DND-41 (cell line): ENCODE measurements at regions not wholly inside any gene's neighbourhood (a gene's known extent, or its start where the extent isn't known, plus 50 kb on each side); places are given as distances from the start of the nearest gene placed in this dataset.

Experiments
- ATAC-seq: fragments of 200-7000 bp; cut with Tn5 transposase; 3 replicates; pipeline ENCODE4 v1.9.1; 2021; ENCODE audit warnings: low read depth; ENCODE audit not compliant: insufficient read depth
- DNase-seq: peaks from one replicate; pipeline ENCODE4 v3.0.0-alpha.2; 2020
- H2AFZ ChIP-seq: 2 replicates; pipeline ENCODE4 v1.6.0; 2012; ENCODE audit warnings: low read depth, low read length
- H3K27ac ChIP-seq: 2 replicates; pipeline ENCODE4 v1.5.1; 2012; ENCODE audit warnings: low read length, inconsistent platforms
- H3K27me3 ChIP-seq: fragments of 200-600 bp; sonication (generic); 2 replicates; pipeline ENCODE4 v1.6.0; 2012; ENCODE audit warnings: low read length, mild to moderate bottlenecking, inconsistent platforms; ENCODE audit not compliant: insufficient read depth, poor library complexity
- H3K36me3 ChIP-seq: 2 replicates; pipeline ENCODE4 v1.5.1; 2012; ENCODE audit warnings: low read length, inconsistent platforms; ENCODE audit not compliant: insufficient read depth
- H3K4me1 ChIP-seq: 2 replicates; pipeline ENCODE4 v1.5.1; 2012; ENCODE audit warnings: mild to moderate bottlenecking, low read length; ENCODE audit not compliant: insufficient read depth
- H3K4me2 ChIP-seq: 2 replicates; pipeline ENCODE4 v1.6.0; 2012; ENCODE audit warnings: mild to moderate bottlenecking, moderate library complexity, low read length, inconsistent platforms; ENCODE audit not compliant: insufficient read depth
- H3K4me3 ChIP-seq, 2 experiments: fragments of 200-600 bp in 1 of 2; shearing (Covaris generic) in 1 of 2; 2 replicates each; pipeline ENCODE4 v1.5.1; 2012 to 2016; ENCODE audit warnings: inconsistent platforms in 2 of 2, low read length in 2 of 2, mild to moderate bottlenecking in 2 of 2, low read depth in 1 of 2, moderate library complexity in 1 of 2
- H3K79me2 ChIP-seq: 2 replicates; pipeline ENCODE4 v1.6.0; 2012; ENCODE audit warnings: low read length, inconsistent platforms; ENCODE audit not compliant: insufficient read depth
- H3K9ac ChIP-seq: 2 replicates; pipeline ENCODE4 v1.6.0; 2012; ENCODE audit warnings: low read depth, mild to moderate bottlenecking, inconsistent platforms, low read length, moderate library complexity
- H3K9me3 ChIP-seq: 2 replicates; pipeline ENCODE4 v1.5.1; 2012; ENCODE audit warnings: low read length, moderate library complexity, mild to moderate bottlenecking, inconsistent platforms; ENCODE audit not compliant: insufficient read depth, severe bottlenecking
- H4K20me1 ChIP-seq: 2 replicates; pipeline ENCODE4 v1.6.0; 2012; ENCODE audit warnings: low read length; ENCODE audit not compliant: insufficient read depth
- CTCF ChIP-seq: IDR thresholded peaks from 2 replicates; pipeline ENCODE4 v1.5.1; 2012; ENCODE audit warnings: borderline replicate concordance, low read length, moderate library complexity, mild to moderate bottlenecking; ENCODE audit not compliant: poor library complexity, severe bottlenecking; ENCODE audit errors: extremely low read depth
- EZH2 ChIP-seq: IDR thresholded peaks from 3 replicates; pipeline ENCODE4 v1.6.1; 2012; ENCODE audit warnings: borderline replicate concordance, low read depth, mild to moderate bottlenecking, moderate library complexity, low read length, inconsistent platforms; ENCODE audit not compliant: severe bottlenecking

- no peaks in the 10 kb centered on the region for H4K20me1 ChIP-seq
- ATAC-seq (no peak), DNase-seq (no peak)
Measured at GRCh38 chr2:16413947-16414346, 251.7 kb downstream of the CYRIA start.

GRCh38 chr2:16413285-16413684 lies 252.3 kb downstream of the CYRIA start:
- H2AFZ ChIP-seq = no peak overlapping the region
- H3K79me2 ChIP-seq = no peaks in the 10 kb centered on the region
- TF ChIP-seq CTCF = no peak
- no peak for TF ChIP-seq EZH2
- H3K9me3 ChIP-seq = no peaks in the 10 kb centered on the region
- DNase-seq (no peak), ATAC-seq (no peak)
- H3K36me3 ChIP-seq = no peaks in the 10 kb centered on the region
- no peak overlapping the region for H3K4me3 ChIP-seq
- H3K4me1 ChIP-seq = no peaks in the 10 kb centered on the region
- H3K27me3 ChIP-seq = no peaks in the 10 kb centered on the region
- H3K9ac ChIP-seq = no peak overlapping the region
- no peak overlapping the region for H3K27ac ChIP-seq
- H3K4me2 ChIP-seq = no peak overlapping the region
- H4K20me1 ChIP-seq = no peaks in the 10 kb centered on the region

More at GRCh38 chr2:16413947-16414346, 251.7 kb downstream of the CYRIA start:
- no peaks in the 10 kb centered on the region for H3K79me2 ChIP-seq
- no peaks in the 10 kb centered on the region for H3K9me3 ChIP-seq
- no peak overlapping the region for H3K4me2 ChIP-seq
- TF ChIP-seq CTCF (no peak), EZH2 (no peak)
- H3K4me3 ChIP-seq = no peak overlapping the region
- no peak overlapping the region for H3K9ac ChIP-seq
- H3K27me3 ChIP-seq = no peaks in the 10 kb centered on the region
- no peak overlapping the region for H2AFZ ChIP-seq
- H3K4me1 ChIP-seq = no peaks in the 10 kb centered on the region
- no peaks in the 10 kb centered on the region for H3K36me3 ChIP-seq
- no peak overlapping the region for H3K27ac ChIP-seq

- DNase-seq (no peak), ATAC-seq (no peak)
- H3K4me3 ChIP-seq = no peak overlapping the region
- no peak for TF ChIP-seq EZH2
- no peak overlapping the region for H2AFZ ChIP-seq
- H3K79me2 ChIP-seq = no peaks in the 10 kb centered on the region
- H4K20me1 ChIP-seq = no peaks in the 10 kb centered on the region
- H3K4me2 ChIP-seq = no peak overlapping the region
- no peaks in the 10 kb centered on the region for H3K4me1 ChIP-seq
- H3K9ac ChIP-seq = no peak overlapping the region
- no peak overlapping the region for H3K27ac ChIP-seq
- no peaks in the 10 kb centered on the region for H3K9me3 ChIP-seq
- no peaks in the 10 kb centered on the region for H3K36me3 ChIP-seq
- no peaks in the 10 kb centered on the region for H3K27me3 ChIP-seq
Measured at GRCh38 chr2:16412321-16413030, 253.2 kb downstream of the CYRIA start.

- no peak for ATAC-seq
- TF ChIP-seq EZH2 (no peak), CTCF (no peak)
- H4K20me1 ChIP-seq = no peaks in the 10 kb centered on the region
Measured at GRCh38 chr2:16411788-16412187, 253.8 kb downstream of the CYRIA start.

More at GRCh38 chr2:16411788-16412187, 253.8 kb downstream of the CYRIA start:
- no peak overlapping the region for H3K4me2 ChIP-seq
- no peak for DNase-seq
- no peaks in the 10 kb centered on the region for H3K27me3 ChIP-seq
- H3K4me3 ChIP-seq = no peak overlapping the region
- no peaks in the 10 kb centered on the region for H3K36me3 ChIP-seq
- no peak overlapping the region for H3K9ac ChIP-seq
- no peak overlapping the region for H3K27ac ChIP-seq
- no peak overlapping the region for H2AFZ ChIP-seq
- no peaks in the 10 kb centered on the region for H3K79me2 ChIP-seq
- H3K4me1 ChIP-seq = no peaks in the 10 kb centered on the region
- no peaks in the 10 kb centered on the region for H3K9me3 ChIP-seq
